ENCODE measurements at regions not wholly inside any gene's neighbourhood (a gene's known extent, or its start where the extent isn't known, plus 50 kb on each side); places are given as distances from the start of the nearest gene placed in this dataset.

DNA sequence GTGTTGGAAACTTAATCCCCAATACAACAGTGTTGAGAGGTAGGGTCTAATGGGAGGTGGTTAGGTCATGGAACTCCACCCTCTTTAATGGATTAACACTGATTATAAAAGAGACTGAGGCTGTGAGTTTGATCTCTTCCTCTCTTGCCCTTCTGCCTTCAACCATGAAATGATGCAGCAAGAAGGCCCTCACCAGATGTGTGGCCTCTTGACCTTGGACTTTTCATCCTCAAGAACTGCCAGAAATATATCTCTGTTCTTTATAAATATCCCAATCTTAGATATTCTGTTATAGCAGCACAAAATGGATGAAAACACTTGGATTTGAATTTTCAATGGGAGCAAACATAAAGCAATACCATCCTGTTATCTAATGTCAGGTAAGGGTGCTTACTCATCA, 67.6 kb downstream of the NMUR2 start:
- TF ChIP-seq, protein P1, sequence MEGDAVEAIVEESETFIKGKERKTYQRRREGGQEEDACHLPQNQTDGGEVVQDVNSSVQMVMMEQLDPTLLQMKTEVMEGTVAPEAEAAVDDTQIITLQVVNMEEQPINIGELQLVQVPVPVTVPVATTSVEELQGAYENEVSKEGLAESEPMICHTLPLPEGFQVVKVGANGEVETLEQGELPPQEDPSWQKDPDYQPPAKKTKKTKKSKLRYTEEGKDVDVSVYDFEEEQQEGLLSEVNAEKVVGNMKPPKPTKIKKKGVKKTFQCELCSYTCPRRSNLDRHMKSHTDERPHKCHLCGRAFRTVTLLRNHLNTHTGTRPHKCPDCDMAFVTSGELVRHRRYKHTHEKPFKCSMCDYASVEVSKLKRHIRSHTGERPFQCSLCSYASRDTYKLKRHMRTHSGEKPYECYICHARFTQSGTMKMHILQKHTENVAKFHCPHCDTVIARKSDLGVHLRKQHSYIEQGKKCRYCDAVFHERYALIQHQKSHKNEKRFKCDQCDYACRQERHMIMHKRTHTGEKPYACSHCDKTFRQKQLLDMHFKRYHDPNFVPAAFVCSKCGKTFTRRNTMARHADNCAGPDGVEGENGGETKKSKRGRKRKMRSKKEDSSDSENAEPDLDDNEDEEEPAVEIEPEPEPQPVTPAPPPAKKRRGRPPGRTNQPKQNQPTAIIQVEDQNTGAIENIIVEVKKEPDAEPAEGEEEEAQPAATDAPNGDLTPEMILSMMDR (IDR thresholded peaks at IDR 0.05; ENCODE audit: low read depth, low read length) = no peak
- TF ChIP-seq MYC (IDR thresholded peaks at IDR 0.05; ENCODE audit: low read depth, low read length) (no peak), POLR2A (IDR thresholded peaks at IDR 0.05; ENCODE audit: extremely low read depth, insufficient read length) (no peak)
- TF ChIP-seq, protein P2, sequence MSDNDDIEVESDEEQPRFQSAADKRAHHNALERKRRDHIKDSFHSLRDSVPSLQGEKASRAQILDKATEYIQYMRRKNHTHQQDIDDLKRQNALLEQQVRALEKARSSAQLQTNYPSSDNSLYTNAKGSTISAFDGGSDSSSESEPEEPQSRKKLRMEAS (IDR thresholded peaks at IDR 0.05; ENCODE audit: low read depth, low read length) = no peak

All from NB4 (cell line).